GM23248 (cell line): ENCODE measurements at regions not wholly inside any gene's neighbourhood (a gene's known extent, or its start where the extent isn't known, plus 50 kb on each side); places are given as distances from the start of the nearest gene placed in this dataset.
"Not testable (repeated sequence)": the region's sequence is repeated elsewhere in the genome, so short reads cannot be mapped to it uniquely, and the experiment has no call there.

Experiments
- EZH2 ChIP-seq: fragments of 200-600 bp; sonication (generic); IDR thresholded peaks from 2 replicates; pipeline ENCODE4 v1.6.1; 2018; ENCODE audit warnings: antibody characterized with exemption, mild to moderate bottlenecking; ENCODE audit not compliant: insufficient read depth, poor library complexity, severe bottlenecking
- EZH2phosphoT487 ChIP-seq: fragments of 200-600 bp; sonication (generic); IDR thresholded peaks from 2 replicates; pipeline ENCODE4 v1.6.1; 2018; ENCODE audit warnings: antibody characterized with exemption, moderate library complexity, mild to moderate bottlenecking, low read depth; ENCODE audit not compliant: insufficient read depth

DNA sequence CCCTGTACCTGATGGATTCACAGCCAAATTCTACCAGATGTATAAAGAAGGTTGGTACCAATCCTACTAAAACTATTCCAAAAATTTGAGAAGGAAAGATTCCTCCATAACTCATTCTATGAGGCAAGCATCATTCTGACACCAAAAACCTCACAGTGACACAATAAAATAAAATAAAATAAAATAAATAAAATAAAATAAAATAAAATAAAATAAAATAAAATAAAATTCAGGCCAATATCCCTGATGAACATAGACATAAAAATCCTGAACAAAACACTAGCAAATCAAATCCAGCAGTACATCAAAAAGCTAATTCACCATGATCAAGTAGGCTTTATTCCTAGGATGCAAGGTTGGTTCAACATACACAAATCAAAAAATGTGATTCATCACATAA is 108.1 kb downstream of the PROX1 start:
- not testable (repeated sequence) for TF ChIP-seq EZH2phosphoT487, EZH2
